Neural progenitor cell (in vitro differentiated cells): ENCODE measurements at regions not wholly inside any gene's neighbourhood (a gene's known extent, or its start where the extent isn't known, plus 50 kb on each side); places are given as distances from the start of the nearest gene placed in this dataset.

Source experiments
- CTCF ChIP-seq: fragments of 200-600 bp; sonication (generic); IDR thresholded peaks from 2 replicates; pipeline ENCODE4 v1.5.1; 2017; ENCODE audit warnings: antibody characterized with exemption, mild to moderate bottlenecking
- EZH2phosphoT487 ChIP-seq: fragments of 200-600 bp; sonication (generic); IDR thresholded peaks from 2 replicates; pipeline ENCODE4 v1.6.1; 2017; ENCODE audit warnings: antibody characterized with exemption

GRCh38 chr5:25414742-25415141 lies 770.0 kb upstream of the CDH10 start:
- TF ChIP-seq CTCF, result no peak
- no peak for TF ChIP-seq EZH2phosphoT487
